ENCODE measurements at regions not wholly inside any gene's neighbourhood (a gene's known extent, or its start where the extent isn't known, plus 50 kb on each side); places are given as distances from the start of the nearest gene placed in this dataset.

DNA sequence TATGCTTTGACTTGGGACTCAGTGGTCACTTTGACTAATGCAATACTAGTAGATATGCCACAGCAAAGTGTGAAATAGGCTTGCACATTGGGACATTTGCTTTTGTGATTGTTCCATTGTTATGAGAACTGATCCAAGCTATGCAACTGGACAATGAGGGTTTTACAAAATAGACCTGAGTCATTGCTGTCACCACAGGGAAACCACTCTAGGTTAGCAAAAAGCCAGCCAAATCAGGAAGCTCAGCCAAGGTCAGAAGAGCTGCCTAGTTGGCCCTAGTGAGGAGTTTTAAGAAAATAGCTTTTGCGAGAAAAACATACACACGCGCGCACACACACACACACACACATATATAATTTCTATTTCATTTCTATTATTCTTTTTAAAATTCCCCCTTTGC is 452.4 kb upstream of the CDH7 start:
- H3K36me3 ChIP-seq: no peaks in the 10 kb centered on the region
- 66 to 78% methylated on average over 4 of the region's 4 CpGs for WGBS, 2 donors
- no peaks in the 10 kb centered on the region for H3K4me1 ChIP-seq
- H3K4me3 ChIP-seq: no peak overlapping the region
- no peak overlapping the region for H3K27ac ChIP-seq
- intact Hi-C loops (cut with DNase I): no loop called here
- TF ChIP-seq, protein P1, sequence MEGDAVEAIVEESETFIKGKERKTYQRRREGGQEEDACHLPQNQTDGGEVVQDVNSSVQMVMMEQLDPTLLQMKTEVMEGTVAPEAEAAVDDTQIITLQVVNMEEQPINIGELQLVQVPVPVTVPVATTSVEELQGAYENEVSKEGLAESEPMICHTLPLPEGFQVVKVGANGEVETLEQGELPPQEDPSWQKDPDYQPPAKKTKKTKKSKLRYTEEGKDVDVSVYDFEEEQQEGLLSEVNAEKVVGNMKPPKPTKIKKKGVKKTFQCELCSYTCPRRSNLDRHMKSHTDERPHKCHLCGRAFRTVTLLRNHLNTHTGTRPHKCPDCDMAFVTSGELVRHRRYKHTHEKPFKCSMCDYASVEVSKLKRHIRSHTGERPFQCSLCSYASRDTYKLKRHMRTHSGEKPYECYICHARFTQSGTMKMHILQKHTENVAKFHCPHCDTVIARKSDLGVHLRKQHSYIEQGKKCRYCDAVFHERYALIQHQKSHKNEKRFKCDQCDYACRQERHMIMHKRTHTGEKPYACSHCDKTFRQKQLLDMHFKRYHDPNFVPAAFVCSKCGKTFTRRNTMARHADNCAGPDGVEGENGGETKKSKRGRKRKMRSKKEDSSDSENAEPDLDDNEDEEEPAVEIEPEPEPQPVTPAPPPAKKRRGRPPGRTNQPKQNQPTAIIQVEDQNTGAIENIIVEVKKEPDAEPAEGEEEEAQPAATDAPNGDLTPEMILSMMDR (IDR thresholded peaks at IDR 0.05): no peak
- TF ChIP-seq POLR2AphosphoS5 (IDR thresholded peaks at IDR 0.05) (no peak), POLR2A (IDR thresholded peaks at IDR 0.05) (no peak), EP300 (IDR thresholded peaks at IDR 0.05) (no peak)
- H3K27me3 ChIP-seq: no peaks in the 10 kb centered on the region
- H3K9me3 ChIP-seq: no peaks in the 10 kb centered on the region
- no peak for DNase-seq

DNA sequence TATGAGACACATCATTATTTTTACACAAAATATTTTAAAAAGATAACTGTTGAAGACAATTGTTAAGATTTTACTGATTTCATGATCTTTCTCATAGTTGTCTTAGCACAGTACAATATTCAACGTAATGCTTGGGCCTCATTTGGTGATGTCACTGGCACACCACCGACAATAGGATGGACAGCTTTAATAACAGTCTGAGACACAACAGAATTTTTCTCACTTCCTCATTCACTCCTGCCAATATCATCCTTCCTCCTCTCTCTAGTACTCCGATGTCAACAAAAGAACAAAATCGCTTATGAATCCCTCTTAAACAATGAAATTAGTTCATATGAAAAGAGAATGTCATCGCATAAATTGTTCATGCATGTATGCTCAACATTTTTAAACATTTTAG is 461.9 kb upstream of the CDH7 start:
- H3K9me3 ChIP-seq: no peaks in the 10 kb centered on the region
- intact Hi-C loops (cut with DNase I): no loop called here
- TF ChIP-seq POLR2A (IDR thresholded peaks at IDR 0.05) (no peak), POLR2AphosphoS5 (IDR thresholded peaks at IDR 0.05) (no peak), EP300 (IDR thresholded peaks at IDR 0.05) (no peak)
- TF ChIP-seq, protein P1 (IDR thresholded peaks at IDR 0.05): no peak
- 75 to 82% methylated on average over 5 of the region's 5 CpGs for WGBS, 2 donors
- H3K27ac ChIP-seq: no peak overlapping the region
- no peaks in the 10 kb centered on the region for H3K4me1 ChIP-seq
- DNase-seq: no peak
- H3K36me3 ChIP-seq: no peaks in the 10 kb centered on the region
- no peak overlapping the region for H3K4me3 ChIP-seq
- H3K27me3 ChIP-seq: no peaks in the 10 kb centered on the region

DNA sequence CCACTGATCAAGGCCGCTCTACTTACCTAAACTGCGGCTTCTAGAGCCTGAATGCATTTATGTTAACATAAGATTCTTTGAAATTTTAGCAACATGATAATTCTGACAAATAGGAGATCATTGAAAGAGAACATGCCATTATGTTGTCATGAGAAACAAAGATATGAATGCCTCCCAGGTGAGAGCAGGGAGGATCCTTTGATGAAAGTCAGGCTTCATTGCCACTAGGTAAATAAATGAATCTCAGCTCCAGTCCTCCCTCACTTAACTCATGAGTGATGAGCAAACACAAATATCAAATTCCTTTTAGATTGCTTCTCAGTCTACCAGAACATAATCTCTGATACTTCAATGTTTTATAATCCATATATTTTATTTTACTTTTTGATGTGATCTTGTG is 463.2 kb upstream of the CDH7 start:
- intact Hi-C loops (cut with DNase I): no loop called here
- Histone ChIP-seq H3K27me3 (no peaks in the 10 kb centered on the region), H3K27ac (no peak overlapping the region), H3K9me3 (no peaks in the 10 kb centered on the region), H3K4me3 (no peak overlapping the region), H3K36me3 (no peaks in the 10 kb centered on the region), H3K4me1 (no peaks in the 10 kb centered on the region)
- 91 to 92% methylated on average over 2 of the region's 2 CpGs for WGBS, 2 donors
- TF ChIP-seq POLR2A (IDR thresholded peaks at IDR 0.05) (no peak), EP300 (IDR thresholded peaks at IDR 0.05) (no peak), POLR2AphosphoS5 (IDR thresholded peaks at IDR 0.05) (no peak)
- TF ChIP-seq, protein P1 (IDR thresholded peaks at IDR 0.05): no peak
- no peak for DNase-seq

DNA sequence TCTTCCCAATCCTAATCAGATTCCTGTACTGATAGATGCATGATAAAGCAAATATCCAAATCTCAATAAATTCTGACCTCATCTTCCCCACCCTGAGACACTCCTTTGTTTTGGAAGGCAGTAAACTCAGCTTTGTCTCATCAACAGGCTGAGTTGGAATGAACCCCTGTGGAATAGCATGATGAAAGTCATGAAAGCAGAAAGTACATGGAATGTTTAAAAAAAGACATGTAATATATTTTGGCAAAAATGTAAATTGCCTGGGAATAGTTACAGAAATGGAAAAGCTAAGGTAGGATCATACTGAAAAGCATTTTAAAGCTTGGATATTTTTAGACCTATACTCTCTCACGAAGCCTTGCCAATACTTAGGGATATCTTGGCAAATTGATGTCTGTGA is 468.7 kb upstream of the CDH7 start:
- TF ChIP-seq, protein P1 (IDR thresholded peaks at IDR 0.05): no peak
- TF ChIP-seq POLR2A (IDR thresholded peaks at IDR 0.05) (no peak), POLR2AphosphoS5 (IDR thresholded peaks at IDR 0.05) (no peak), EP300 (IDR thresholded peaks at IDR 0.05) (no peak)
- Histone ChIP-seq H3K27ac (no peak overlapping the region), H3K36me3 (no peaks in the 10 kb centered on the region), H3K4me1 (no peaks in the 10 kb centered on the region), H3K4me3 (no peak overlapping the region), H3K9me3 (no peaks in the 10 kb centered on the region), H3K27me3 (no peaks in the 10 kb centered on the region)
- 78 to 81% methylated on average over 1 of the region's 1 CpG for WGBS, 2 donors
- intact Hi-C loops (cut with DNase I): no loop called here
- DNase-seq: no peak

DNA sequence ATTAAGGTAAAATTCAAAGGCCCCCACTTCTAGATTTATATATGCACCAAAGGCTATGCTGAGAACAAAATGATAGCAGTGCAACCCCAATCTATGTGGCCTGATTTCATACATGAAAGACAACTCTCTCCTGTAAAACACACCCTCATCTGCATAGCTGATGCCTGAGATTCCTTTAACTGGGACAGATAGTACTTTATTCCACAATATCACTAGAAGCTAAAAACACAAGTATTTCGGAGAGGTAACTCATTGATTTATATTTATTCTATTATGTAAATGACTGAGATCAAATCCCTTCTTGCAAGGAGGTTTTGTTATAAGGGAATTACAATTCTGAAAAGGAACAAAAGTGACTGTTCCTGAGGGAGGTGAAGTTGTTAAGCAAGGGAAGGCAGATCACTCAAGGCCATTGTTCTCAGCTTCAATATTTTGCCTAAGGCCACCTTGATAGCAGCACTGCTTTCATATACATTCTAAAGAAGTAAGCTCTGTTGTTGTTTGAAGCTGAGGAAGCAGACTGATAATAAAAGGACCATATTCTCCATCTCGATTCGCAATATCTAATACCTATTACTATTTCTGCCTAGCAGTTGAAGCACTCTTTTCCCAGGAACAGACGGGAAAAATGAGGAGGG is 471.0 kb upstream of the CDH7 start:
- Histone ChIP-seq H3K4me3 (no peak overlapping the region), H3K36me3 (no peaks in the 10 kb centered on the region), H3K4me1 (no peaks in the 10 kb centered on the region), H3K27me3 (no peaks in the 10 kb centered on the region), H3K9me3 (no peaks in the 10 kb centered on the region), H3K27ac (no peak overlapping the region)
- DNase-seq: no peak
- no peak for TF ChIP-seq POLR2AphosphoS5 (IDR thresholded peaks at IDR 0.05)
- TF ChIP-seq, protein P1 (IDR thresholded peaks at IDR 0.05): no peak
- no peak for TF ChIP-seq POLR2A (IDR thresholded peaks at IDR 0.05)
- TF ChIP-seq EP300 (IDR thresholded peaks at IDR 0.05): no peak
- intact Hi-C loops (cut with DNase I): no loop called here
- WGBS, 2 donors: 89 to 92% methylated on average over 4 of the region's 4 CpGs
